K562 (cell line): ENCODE measurements at regions not wholly inside any gene's neighbourhood (a gene's known extent, or its start where the extent isn't known, plus 50 kb on each side); places are given as distances from the start of the nearest gene placed in this dataset.

Experiments used
- E4F1 ChIP-seq: fragments of 250-450 bp; sonication (Bioruptor Pico); IDR thresholded peaks from 2 replicates; pipeline ENCODE4 v1.5.0; 2021; ENCODE audit warnings: mild to moderate bottlenecking, borderline replicate concordance
- FOSL1 ChIP-seq: fragments of 200-800 bp; sonication (Bioruptor generic); conservative IDR thresholded peaks from 2 replicates; pipeline ENCODE4 v1.6.1; 2016; ENCODE audit warnings: missing genetic modification characterization, missing compliant biosample characterization
- HNRNPL ChIP-seq: fragments of 200-400 bp; formaldehyde crosslinking; IDR thresholded peaks from 2 replicates; pipeline ENCODE4 v1.6.1; 2017; ENCODE audit warnings: low read depth, mild to moderate bottlenecking, low read length
- ID3 ChIP-seq, 2 experiments: fragments of 250-450 bp in 1 of 2; fragments of 450-650 bp in 1 of 2; sonication (Bioruptor Pico) in 1 of 2; IDR thresholded peaks; 2 replicates each; pipeline versions ENCODE4 v1.6.1 to v1.8.0; 2016 to 2021; ENCODE audit warnings: mild to moderate bottlenecking in 2 of 2, moderate library complexity in 2 of 2, missing compliant biosample characterization in 1 of 2, missing genetic modification characterization in 1 of 2
- SMARCA4 ChIP-seq: fragments of 450-650 bp; IDR thresholded peaks from 2 replicates; pipeline ENCODE4 v1.6.1; 2016
- STAT5A ChIP-seq: IDR thresholded peaks from 2 replicates; pipeline ENCODE4 v1.6.1; 2012; ENCODE audit warnings: low read length, inconsistent platforms, borderline replicate concordance
- ZBTB8A ChIP-seq: fragments of 450-650 bp; IDR thresholded peaks from 2 replicates; pipeline ENCODE4 v1.6.1; 2018; ENCODE audit warnings: mild to moderate bottlenecking, moderate library complexity; ENCODE audit not compliant: partially characterized antibody
- ZNF3 ChIP-seq: fragments of 250-450 bp; sonication (Bioruptor Pico); IDR thresholded peaks from 2 replicates; pipeline ENCODE4 v1.5.0; 2021; ENCODE audit warnings: mild to moderate bottlenecking, moderate library complexity
- ZNF444 ChIP-seq: fragments of 250-450 bp; sonication (Bioruptor Pico); IDR thresholded peaks from 2 replicates; pipeline ENCODE4 v1.4.0; 2020; ENCODE audit warnings: mild to moderate bottlenecking, moderate library complexity
- ZNF639 ChIP-seq, 2 experiments: fragments of 200-800 bp in 1 of 2; sonication (Bioruptor generic) in 1 of 2; sonication (generic) in 1 of 2; formaldehyde crosslinking in 1 of 2; IDR thresholded peaks in 1 of 2; conservative IDR thresholded peaks in 1 of 2; 2 replicates each; pipeline versions ENCODE4 v1.5.0 to v1.6.1; 2016 to 2020; ENCODE audit warnings: missing compliant biosample characterization in 1 of 2, missing genetic modification characterization in 1 of 2, missing genetic modification reagents in 1 of 2

GRCh38 chr21:38178653-38179470 is 77.9 kb upstream of the KCNJ15 start (continued):
- no peak for TF ChIP-seq ID3 (CRISPR knock-in tag; IDR thresholded peaks at IDR 0.05)
- TF ChIP-seq ID3 (tag; IDR thresholded peaks at IDR 0.05): no peak
- no peak for TF ChIP-seq ZNF639 (CRISPR knock-in tag; conservative IDR thresholded peaks at IDR 0.05 in 1 of 2, IDR thresholded peaks at IDR 0.05 in 1 of 2)
- TF ChIP-seq STAT5A: no peak
- no peak for TF ChIP-seq FOSL1 (tag)
- TF ChIP-seq SMARCA4: peak; percentile 55; the same call in 1 of the 2 replicates
- no peak for TF ChIP-seq ZBTB8A
- TF ChIP-seq ZNF444 (CRISPR knock-in tag): no peak
- TF ChIP-seq ZNF3: no peak
- TF ChIP-seq HNRNPL: 0 out of 2 replicates have a peak, but pooled peaks have one; percentile 26
- no peak for TF ChIP-seq E4F1 (CRISPR knock-in tag)
